GM19328 (cell line): ENCODE measurements at regions not wholly inside any gene's neighbourhood (a gene's known extent, or its start where the extent isn't known, plus 50 kb on each side); places are given as distances from the start of the nearest gene placed in this dataset.

Source experiments
- ATAC-seq: cut with Tn5 transposase; IDR thresholded peaks from one replicate; pipeline ENCODE4 v1.9.1; 2021; ENCODE audit warnings: mild to moderate bottlenecking, moderate library complexity; ENCODE audit not compliant: unreplicated experiment

DNA sequence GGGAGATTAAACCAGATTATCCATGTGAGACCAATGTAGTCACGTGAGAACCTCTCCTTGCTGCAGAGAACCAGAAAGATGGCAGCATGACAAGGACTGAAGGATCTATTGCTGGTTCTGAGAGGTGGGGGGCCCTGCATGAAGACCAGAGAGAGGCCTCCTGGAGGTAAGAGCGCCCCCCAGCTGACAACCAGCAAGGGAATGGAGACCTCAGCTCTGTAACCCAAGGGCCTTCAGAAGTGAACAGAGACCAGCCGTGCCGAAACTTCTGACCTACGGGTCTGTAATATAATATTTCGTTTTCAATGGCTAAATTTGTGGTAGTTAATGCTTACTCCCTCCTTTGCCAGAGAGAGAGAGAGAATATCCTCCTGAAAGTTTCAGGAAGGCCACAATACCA is 524.1 kb upstream of the TBX3 start:
- no peak for ATAC-seq

- ATAC-seq = no peak
Measured at GRCh38 chr12:115207216-115207915, 523.4 kb upstream of the TBX3 start.

DNA sequence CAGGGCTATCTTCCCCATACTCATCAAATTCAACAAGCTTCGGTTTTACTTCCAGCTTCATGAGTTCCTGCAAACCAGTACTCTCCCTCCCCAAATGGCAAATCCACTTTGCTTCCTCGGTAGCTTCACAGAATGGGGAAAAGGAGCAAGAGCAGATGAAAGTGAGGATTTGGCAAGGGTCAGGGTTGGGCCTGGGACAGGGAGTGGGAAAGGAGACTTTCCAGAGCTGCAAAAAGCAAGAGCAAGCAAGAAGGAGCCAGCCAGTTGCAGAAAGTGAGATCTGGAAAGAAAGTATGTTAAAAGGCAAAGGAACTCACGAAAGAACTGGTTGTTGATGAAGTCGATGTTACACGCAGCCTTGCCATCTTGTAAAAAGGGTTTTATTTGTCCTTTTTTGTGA is 522.8 kb upstream of the TBX3 start:
- ATAC-seq = no peak

DNA sequence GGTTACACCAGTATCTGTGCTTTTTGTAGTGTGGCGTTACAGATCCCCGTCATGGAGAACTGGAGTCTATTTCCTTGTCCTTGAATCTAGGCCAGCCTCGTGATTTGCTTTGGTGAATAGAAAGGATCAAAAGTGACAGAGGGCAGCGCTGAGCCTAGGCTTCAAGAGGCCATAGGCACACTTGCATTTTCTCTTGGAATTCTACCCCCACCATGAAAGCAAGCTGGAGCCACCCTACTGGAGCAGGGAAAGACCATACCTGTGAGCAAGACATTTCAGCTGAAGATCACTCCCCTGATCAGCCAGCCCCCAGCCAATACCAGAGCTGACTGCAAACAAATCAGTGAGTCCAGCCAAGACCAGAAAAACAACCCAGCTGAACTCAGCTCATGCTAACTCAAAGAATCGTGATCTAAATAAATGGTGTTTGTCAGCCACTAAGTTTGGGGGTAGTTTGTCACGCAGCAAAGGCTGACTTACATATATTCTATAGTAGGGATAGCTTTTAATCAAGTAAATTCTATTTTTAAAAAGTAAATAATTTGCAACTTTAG is 521.9 kb upstream of the TBX3 start:
- no peak for ATAC-seq

GRCh38 chr12:115204957-115205754 is 521.2 kb upstream of the TBX3 start:
- ATAC-seq = no peak

GRCh38 chr12:115203701-115204100 is 519.7 kb upstream of the TBX3 start:
- no peak for ATAC-seq

GRCh38 chr12:115201966-115202365 is 518.0 kb upstream of the TBX3 start:
- no peak for ATAC-seq

DNA sequence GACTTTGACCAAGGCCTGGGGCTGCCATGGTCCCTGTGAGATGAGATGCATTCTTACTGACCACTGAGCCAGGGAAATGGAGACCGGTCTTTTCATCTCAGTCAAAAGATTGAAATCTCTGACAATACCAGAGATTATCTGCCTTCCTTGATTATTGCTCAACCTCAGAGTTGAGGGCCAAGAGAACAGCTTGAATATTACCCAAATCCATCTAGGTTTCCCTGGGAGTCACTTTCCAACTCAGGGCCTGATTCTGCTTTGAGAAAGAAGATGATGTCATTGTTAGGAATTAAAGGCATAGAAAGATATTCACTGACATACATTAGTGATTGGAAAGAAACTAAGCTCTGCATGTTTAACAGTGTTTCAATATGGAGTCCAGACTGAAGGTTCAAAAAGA is 515.9 kb upstream of the TBX3 start:
- ATAC-seq = no peak

DNA sequence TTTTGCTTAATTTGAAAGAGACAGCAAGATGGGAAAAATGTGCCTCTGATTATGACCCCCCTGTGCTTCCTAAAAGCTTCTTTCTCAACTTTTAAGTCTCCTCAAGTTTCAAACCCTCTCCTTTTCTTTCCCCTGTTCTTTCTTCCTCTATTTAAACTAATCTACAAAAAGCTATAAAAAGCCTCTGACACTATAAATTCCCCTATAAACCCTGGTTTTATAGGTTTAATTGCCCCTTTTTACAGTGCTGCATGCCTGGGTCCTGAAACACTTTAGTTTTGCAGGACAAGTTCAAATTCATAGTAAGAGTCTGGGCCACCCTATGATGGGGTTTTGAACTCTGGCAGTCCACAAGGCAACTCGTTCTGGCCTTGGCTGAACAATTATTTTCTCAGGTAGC is 510.9 kb upstream of the TBX3 start:
- ATAC-seq = no peak

- no peak for ATAC-seq
Measured at GRCh38 chr12:115194448-115194847, 510.5 kb upstream of the TBX3 start.

DNA sequence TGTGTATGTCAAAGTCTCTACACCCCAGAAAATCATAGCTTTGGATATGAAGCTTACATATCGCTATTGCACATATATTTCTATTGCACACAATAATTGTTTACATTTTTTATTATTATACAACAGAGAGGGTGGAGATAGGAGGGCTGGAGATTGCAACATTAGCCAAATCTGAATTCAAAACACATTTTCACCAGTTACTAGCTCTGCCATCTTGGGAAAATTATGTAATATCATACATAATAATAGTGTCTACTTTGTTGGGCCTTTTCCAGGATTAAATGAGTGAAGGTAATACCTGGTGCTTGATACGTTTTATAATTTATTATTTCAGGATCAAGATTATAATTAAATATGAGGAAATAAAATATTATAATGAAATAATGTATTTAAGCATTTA is 507.4 kb upstream of the TBX3 start:
- no peak for ATAC-seq

- ATAC-seq = no peak
Measured at GRCh38 chr12:115190010-115190770, 506.2 kb upstream of the TBX3 start.

DNA sequence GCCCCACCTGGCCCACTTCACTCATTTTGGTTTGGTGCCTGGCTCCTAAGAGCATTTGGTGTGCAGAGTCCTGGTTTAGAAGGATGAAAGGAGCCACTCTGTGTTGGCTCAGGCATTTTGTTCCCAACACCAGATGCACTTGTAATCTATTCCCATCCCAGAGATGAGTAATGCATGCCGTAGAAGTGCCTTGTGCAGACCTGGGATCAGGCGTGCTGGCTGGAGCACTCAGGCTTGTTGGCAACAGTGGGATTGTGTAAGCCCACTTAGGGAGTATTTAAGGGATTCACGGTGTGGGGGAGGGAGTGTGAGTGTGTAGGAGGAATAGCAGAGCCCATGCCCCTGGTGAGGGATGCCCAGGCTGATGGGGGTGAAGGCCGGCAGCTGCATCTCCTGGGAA is 501.5 kb upstream of the TBX3 start:
- no peak for ATAC-seq

DNA sequence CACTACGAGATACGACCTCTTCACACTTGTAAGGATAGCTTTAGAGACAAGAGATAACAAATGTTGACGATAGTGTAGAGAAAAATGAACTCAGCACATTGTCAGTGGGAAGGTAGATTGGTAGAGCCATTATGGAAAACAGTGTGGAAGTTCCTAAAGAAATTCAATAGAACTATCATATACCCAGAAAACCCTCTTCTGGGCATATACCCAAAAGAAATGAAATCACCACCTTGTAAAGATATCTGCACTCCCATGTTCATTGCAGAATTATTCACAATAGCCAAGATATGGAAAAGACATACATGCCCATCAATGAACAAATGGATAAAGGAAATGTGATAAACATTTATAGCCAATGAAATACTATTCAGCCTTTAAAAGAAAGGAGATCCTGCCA is 499.8 kb upstream of the TBX3 start:
- no peak for ATAC-seq

DNA sequence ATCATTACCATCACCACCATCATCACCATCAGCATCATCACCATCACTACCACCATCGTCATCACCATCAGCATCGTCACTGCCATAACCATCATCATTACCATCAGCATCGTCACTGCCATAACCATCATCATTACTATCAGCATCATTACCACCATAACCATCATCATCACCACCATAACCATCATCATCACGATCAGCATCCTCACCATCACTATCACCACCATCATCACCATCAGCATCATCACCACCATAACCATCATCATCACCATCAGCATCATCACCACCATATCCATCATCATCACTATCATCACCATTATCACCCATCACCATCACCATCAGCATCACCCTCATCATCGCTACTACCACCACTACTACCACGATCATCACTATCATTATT is 493.9 kb upstream of the TBX3 start:
- ATAC-seq = no peak

- no peak for ATAC-seq
Measured at GRCh38 chr12:115176741-115177400, 492.9 kb upstream of the TBX3 start.

DNA sequence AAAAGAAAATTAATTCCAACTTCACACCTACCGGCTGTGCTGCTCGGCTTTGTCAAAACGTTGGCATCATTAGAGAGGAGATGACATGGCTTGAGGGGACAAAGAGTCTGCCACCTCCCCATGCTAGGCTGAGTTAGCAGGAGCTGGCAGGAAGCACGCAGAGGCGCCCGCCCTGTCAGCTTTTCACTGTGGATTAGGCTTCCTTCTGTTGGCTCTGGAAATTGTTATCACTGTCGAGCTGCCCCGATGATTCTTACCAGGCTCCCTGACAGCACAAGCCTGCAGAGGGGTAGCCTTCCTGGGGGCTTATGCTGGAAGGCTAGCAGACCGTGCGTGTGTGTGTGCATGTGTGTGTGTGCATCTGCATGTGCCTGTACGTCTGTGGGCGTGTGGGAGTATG is 490.9 kb upstream of the TBX3 start:
- ATAC-seq = no peak

DNA sequence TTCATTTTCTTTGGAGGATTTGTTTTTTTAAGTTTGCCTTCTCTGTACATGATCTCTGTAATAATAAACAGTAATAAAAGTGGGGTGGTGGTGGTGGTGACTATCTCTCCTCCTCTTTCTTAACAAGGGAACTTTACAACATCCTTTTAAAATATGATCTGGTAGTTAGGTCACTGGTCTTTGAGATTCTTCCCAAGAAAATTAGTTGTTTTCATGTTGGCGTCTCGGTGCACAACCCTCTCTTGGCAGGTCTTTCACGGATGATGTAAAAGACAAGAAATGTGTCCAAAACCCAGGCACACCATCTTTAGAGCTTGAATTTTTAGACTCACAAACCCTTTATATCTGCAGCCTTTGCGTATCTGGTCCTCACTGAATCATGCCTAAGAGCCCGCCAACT is 488.5 kb upstream of the TBX3 start:
- ATAC-seq = no peak

GRCh38 chr12:115169981-115170380 is 486.0 kb upstream of the TBX3 start:
- no peak for ATAC-seq

DNA sequence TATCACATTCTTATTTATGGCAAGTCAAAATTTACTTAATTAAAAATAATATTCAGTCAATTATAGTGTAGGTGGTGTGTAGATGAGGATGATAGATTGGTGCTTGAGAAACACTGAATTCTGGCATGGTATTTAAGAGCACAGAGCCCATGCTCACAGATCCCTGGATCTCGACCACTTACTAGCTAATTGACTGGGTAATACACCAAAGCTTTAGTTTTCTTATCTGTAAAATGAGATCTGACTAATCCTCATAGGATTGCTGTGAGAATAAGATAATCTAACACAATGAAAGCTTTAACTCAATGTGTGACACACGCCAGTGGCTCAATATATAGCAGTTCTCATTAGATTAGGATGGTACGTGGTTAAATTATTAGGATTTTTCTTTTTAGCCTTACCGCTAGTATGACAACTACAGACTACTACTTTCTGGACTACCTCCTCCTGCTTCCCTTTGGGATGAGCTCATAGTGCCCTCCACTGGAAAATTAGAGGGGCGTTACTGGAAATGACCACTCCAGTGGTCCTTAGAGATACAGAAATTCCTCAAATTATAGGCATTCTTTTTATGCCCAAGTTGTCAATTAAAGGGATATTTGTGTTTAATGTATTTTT is 482.8 kb upstream of the TBX3 start:
- ATAC-seq = no peak

DNA sequence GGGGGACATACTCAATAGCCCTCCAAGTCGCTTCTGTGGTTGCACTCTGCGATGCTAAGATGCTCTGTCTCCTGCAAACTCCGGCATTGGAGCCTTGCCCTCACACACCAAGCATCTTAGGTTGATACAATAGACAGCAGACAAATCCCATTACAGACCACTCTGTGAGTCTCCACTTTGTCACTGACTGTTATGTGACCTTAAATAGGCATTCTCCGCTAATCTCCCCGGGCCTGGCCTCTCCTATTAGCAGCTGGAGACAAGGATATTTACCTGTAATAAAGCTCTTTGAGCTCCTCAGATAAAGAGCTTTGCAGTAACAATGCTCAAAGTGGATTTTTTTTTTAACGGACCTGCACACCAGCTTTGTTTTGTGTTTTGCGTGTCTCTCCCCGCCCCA is 479.7 kb upstream of the TBX3 start:
- no peak for ATAC-seq
